HG03575 (cell line): ENCODE measurements at regions not wholly inside any gene's neighbourhood (a gene's known extent, or its start where the extent isn't known, plus 50 kb on each side); places are given as distances from the start of the nearest gene placed in this dataset.

ENCODE experiments used
- ATAC-seq: cut with Tn5 transposase; IDR thresholded peaks from one replicate; pipeline ENCODE4 v1.9.1; 2021; ENCODE audit not compliant: unreplicated experiment, insufficient number of reproducible peaks, low FRiP score; ENCODE audit errors: extremely low read depth

DNA sequence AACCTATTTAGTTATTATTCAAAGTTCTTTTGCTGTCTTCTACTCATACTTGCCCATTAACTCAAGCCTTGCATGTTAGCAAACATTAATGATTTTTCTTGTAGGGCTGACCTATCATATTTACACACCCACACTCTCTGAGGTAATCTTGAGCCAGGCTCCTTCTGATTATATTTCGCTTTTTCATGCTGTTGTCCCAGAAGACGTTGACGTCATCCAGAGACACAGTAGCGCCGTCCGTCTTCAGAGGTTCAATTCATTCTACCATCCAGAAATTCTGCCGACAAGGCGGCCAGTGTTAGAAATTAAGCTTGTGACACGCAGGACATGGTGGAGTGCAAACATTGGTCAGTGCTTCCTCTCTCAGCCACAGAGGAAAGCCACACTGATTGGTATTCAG is 584.7 kb downstream of the BMP2 start:
- no peak for ATAC-seq

DNA sequence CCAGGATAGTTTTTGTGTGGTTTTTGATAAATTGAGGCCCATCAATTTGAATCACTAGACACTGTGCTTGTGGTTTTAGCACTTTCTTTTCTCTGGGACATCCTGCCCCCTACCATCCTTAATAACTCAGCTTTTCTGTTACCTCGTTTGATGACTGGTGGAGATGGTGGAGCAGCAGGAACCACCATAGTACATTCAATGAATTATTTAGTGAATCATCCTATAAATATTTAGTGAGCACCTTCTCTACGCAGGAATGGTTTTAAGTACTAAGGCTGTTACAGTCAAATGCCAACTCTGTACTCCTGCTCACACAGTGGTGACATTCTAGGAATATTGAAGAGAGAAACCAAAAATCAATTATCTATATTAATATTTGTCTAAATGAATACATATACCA is 585.2 kb downstream of the HAO1 start:
- no peak for ATAC-seq

DNA sequence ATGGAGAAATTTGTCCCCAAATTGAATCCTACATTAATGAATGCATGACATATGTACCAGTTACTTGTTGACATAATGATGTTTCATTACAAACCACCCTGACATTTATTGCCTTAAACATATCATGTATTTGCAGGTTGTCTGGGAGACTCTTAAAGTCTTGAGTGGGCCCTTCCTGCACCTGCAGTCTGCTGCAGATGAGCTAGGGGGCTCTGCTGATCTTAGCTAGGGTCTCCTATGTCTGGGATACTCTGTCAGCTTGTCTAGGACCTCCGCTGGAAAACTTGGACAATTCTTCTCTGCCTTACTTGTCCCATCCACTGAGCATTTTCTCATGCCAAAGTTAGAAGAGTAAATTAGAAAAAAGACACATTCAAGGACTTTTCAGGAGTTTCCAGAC is 581.6 kb downstream of the HAO1 start:
- no peak for ATAC-seq

DNA sequence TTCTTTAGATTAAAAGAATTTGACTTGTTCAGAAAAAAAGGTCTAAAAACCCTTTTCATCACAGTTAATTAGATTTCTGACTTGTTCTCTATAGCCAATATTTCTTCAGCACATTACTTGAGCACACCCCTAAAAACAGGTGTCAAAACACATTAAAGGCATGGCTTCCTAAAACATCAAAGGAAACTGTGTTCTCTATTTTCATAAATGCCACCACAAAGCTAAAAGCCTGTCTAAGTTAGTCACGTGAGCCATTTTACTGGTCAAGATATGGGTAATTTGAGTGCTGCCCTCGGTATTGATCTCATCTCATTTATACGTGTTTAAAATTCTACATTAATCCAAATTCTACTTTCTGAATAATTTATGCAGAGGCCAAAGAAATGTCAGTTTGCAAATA is 580.5 kb downstream of the HAO1 start:
- ATAC-seq: no peak

DNA sequence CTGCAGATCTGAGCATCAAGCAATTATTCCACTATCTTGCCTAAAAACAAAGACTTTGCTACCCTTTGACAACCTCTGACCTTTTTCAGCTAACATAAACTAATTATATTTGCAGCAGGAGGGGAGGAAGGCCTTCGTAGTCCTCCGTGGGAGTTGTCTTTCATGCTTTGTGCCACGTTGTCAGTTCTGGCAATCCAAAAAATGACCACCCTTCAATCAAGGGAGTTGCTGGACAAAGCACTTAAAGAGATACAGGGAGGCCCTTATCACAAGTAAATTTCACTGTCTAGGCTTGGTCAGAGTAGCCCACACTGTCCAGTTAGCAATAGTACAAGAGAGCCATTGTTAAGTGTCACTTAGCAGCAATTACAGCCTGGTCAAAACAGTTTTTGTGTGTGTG is 578.9 kb downstream of the HAO1 start:
- ATAC-seq: no peak

DNA sequence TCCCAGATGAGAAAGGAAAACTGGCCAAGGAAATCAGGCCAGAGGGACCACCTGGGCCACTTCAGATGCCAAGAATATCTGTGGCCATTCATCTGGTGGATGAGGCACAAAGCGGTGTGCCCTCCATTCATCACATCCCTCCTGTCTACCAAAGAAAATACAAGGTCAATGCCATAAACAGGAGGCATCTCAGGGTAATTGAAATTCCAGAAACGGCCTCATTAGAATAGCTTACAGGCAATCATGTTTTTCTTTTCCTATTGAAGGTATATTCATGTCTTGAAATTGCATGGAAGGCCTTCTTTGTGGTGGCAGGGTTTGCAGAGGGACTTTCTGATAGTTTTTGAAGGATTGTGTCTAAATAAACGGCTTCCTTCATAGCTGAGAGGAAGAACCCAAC is 578.3 kb downstream of the HAO1 start:
- no peak for ATAC-seq

DNA sequence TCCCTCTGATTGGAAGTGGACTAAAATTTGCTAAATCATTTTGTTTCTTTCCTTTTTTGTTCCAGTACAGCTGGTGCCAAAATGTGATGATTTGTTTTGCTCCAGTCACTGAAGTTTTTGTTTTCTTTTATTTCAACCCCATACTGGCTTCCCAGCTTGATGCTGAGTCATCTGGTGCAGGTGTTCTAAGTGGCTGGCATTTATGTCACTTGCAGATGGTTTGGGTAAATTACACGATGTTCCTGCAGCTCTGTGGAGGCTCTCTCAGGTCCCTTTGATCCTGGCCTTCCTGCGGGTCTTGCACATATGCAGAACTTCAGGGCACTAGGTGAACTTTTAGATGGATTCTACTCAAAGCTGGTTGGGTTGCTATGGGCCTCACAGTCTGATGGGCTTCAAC is 577.7 kb downstream of the HAO1 start:
- no peak for ATAC-seq

DNA sequence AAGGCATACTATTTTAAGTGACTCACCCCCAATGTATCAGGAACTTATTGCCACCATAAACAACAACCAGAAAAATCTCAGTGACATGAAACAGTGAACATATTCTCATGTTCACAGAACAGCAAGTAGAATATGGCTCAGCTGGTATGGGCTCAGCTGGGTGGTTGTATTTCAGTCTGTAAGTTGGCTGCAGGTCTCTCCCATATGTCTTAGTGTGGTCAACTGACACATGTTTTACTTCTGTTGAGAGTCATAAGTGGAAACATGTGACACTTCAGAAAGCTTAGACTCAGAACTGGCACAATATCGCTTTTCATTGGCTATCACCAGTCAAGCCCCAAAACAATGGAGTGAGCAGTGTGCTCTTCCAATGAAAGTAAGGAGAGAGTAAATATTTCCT is 574.1 kb downstream of the HAO1 start:
- no peak for ATAC-seq

DNA sequence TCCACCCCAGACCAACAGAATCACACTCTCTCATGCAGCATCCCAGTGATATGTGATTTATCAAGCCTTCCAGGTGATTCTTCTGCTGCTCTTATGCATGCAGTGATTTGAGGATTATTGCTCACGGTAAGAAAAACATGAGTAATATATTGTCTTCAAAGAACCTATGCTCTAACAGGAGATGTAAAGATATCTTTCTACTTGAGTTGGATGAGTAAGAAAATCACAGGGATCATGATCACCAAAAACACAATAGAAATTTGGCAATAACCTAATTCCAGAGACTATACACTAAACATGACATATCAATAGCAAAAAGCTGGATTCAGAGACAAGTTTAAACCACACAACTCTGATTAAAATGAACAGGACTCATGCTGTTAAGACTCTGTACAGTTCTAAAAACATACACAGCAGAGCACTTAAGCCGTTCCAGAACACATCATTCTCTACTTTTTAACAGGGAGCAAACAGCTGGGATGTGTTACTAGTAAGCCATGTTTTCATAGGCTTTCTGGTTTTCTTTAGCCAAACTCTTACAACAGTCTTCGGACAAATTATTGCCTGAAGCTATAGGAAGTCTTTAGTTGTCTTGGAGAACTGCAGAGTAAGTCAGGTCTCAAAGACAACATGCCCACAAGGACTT is 568.6 kb downstream of the HAO1 start:
- no peak for ATAC-seq

DNA sequence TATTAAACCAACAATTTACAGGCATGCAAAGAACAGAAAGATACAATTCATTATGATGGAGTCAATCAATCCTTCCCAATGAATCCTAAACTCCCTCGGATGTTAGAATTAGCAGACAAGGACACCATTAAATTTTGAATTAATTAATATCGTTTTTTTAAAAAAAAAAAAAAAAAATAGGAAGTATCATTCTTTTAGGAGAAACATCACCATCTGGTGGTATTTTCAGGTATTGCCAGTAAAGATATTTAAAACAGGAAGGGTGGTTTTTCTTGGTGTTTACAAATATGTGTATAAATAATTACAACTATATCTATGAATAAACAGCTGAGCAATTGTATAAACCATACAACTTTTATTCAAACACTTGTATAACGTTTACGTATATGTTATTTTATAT is 564.4 kb downstream of the HAO1 start:
- no peak for ATAC-seq

DNA sequence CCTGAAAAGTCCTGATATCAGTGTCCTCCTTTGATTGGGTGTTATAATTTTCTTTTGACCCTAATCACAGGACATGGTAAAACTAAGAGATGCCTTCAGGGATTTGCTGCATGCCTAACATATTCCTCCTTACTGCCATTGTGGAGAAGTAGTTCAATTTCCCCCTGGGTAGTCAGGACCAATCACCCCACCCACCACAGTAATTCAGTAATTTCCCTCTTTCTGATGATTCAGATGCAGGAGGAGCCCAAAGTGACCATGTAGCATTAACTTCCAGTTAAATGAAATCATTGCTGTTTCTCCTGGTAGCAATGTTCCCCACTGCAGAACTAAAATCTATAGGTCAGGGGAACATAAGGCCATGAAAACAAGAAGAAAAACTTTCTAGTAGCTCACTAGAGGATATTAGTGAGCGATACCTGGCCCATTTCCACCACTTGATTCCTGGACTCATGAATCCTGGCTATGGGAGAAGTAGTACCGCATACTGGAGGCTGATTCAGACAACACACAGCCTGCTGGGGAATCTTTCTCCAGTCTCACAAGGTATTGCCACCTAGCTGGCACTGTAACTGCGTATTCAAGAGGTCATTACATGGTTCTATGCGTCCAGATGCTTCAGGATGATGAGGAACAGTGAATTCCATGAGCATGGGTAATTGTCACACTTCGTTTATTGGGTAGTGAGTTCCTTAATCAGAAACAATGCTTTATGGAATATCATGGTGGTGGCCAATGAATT is 561.2 kb downstream of the HAO1 start:
- ATAC-seq: no peak

DNA sequence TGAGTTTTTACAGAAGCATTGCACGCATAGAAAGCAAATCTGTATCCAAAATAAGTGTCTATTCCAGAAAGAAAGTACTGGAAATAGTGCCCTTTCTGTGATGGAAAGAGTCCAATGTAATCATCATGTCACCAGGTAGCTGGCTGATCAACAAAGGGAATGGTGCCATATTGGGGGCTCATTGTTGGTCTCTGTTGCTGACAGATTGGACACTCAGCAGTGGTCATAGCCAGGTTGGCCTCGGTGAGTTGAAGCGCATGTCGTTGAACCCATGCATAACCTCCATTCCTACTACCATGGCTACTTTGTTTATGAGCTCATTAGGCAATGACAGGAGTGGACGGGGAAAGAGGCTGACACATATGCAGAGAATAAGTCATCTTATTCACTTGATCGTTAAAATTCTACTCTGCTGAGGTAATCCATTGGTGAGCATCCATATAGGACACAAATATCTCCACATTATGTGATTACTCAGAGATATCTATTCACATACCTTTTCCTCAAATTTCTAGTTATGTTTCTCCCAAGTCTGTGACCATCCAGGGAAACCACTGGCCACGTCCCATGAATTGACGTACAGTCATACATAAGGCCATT is 560.5 kb downstream of the HAO1 start:
- ATAC-seq: no peak

DNA sequence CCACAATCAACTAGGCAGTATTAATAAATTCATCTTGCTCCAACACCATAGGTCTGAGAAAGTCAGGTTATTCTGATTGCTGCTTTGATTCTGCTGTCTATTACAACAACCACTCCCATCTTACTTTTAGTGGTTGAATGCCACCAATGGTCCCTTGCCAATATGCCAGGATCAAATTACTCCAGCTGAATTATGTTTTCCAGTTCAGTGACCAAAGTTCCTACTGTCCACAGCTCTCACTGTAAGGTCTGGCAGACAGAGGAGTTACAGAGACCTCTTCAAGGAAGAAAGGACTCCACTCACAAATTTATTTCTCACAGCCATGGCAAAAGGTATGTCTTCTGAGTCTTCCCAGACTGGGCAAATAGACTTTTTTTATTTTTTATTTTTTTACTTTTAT is 557.0 kb downstream of the HAO1 start:
- no peak for ATAC-seq

DNA sequence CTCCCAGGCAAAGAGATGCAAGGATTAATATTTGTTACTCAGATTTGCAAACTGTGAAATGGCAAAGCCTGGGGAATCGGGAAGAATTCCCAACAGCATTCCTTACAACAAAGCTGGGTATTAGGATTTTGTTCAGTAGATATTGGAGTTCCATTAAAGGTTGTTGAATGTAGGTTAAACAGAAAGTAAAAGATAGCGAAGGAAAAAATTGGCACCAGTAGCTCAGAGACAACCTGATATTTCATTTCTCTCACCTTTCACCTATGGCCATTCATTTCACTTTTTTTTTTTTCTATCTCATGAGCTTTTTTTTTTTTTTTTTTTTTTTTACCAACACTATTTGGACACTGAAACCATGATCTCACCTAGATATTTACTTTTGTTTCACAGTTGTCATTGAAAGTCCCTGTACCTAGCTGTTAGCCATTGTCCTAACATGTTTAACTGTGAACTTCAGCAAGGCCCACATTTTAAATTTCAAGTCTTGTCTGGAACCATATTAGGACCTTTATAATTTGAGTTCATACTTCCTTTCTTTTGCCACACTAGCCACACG is 552.5 kb downstream of the HAO1 start:
- ATAC-seq: no peak

DNA sequence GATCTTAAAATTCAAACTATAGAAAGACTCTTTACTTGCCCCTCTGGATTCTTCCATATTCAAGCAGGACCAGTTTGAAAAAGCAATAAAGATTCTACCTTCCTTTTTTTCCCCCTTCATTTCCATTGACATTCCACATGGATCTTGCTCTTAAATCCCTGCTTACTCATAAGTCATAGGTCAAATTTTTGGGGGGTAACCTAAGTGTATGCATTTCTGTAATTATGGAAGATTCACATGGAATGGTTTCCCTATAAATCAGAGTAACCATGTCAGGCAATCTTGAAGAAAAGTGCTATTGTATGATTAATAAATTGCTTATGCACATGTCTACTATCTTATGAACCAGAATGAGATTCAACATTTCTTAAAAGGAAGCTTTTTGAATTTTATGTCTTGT is 551.0 kb downstream of the HAO1 start:
- no peak for ATAC-seq

DNA sequence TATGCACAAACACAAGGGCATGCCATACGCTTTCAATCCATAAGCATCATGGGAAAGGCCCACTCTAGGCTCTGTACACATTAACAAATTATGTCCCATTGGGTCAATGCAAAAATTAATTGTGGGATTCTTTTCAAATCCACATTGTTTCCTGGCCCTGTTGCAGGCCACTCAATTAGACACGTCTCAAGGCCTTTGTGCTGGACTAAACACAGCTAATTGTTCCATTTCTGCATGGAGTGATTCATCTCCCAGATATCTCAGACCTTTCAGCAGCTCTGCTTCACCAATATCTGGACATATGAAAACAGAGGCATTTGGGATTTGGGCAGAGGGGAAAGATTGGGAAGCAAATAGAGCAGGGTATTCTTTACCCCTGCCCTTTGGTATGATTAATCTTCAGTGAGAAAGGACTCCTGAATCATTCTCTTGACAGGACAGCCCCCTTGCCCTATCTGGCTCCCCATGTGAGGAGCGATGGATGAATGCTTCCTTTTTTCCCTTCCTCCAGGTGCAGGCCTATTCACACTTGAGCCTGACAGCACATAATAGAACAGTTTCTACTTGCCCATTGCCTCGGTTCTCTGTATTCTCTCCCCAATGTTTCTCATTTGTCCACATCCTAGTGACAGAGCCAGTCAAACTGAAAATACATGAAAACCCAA is 547.6 kb downstream of the HAO1 start:
- ATAC-seq: no peak

DNA sequence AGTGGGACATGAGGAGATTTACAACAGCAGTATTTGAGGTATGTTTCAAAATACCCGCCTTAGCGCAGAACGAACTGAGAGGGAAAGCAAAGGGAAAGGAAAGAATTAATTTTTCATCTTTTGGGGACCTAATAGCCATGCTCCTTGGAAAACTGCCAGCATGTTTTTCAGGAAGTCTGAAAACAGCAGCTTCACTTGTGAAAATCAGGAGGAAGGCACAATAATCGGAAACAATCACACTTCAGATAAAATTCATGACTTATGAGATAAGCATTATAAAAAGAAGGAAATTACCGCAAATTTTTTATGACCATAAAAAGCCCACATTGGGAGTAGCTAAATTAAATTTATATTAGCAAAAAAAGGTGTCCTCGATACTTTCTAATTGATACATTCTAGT is 541.1 kb downstream of the HAO1 start:
- ATAC-seq: no peak

DNA sequence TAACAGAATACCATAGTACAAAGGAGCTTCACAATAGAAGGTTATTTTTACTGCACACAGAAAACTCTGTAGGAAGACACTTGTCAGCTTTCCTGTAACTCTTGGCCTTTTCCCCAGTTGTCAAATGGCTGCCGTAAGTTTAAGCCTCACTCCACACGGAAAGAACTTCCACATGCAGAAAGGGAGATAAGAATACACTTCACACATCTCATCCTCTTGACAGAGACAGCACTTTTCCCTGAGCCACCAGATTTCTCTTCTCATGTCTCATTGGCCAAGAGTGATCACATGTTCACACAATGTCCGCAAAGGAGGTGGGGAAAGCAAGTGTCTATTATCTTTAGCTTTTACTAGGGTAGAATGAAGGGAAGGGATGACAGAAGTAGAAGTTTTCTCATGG is 540.7 kb downstream of the HAO1 start:
- ATAC-seq: no peak

DNA sequence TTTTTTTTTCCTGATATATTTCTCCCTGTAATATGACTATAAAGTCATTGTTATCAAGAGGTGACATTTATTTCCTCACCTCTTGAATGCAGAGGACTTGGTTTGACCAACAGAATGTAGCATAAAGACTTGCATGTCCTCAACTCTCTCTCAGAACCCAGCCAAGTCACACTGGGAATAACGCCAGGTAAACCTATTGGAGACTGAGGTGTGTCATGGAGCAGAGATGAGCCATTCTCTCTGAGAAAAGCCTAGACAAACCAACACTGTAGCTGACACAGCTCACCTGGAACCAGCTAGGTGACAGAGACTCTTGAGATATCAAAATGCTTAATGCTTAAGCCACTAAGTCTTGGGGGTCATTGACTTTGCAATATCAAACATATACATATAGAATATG is 533.6 kb downstream of the HAO1 start:
- ATAC-seq: no peak

DNA sequence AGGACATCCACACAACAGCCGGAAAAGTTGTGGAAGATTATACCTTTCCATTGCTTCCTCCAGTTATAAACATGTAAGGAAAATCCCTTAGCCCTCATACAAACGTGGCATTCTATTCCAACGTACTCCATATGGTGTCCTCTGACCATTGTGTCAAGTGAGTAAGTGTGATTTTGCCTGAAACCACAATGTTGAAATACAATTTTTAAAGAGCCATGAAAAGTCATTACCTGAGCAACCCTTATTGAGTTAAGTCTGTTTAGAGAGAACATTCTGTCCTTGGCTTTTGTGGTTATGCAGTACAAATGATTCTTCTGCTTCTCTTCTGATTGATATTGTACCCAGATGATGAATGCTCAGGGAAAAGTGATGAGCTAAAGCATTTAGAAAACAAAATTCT is 530.1 kb downstream of the HAO1 start:
- no peak for ATAC-seq
